ENCODE measurements at regions not wholly inside any gene's neighbourhood (a gene's known extent, or its start where the extent isn't known, plus 50 kb on each side); places are given as distances from the start of the nearest gene placed in this dataset.
"Not testable (repeated sequence)": the region's sequence is repeated elsewhere in the genome, so short reads cannot be mapped to it uniquely, and the experiment has no call there.

DNA sequence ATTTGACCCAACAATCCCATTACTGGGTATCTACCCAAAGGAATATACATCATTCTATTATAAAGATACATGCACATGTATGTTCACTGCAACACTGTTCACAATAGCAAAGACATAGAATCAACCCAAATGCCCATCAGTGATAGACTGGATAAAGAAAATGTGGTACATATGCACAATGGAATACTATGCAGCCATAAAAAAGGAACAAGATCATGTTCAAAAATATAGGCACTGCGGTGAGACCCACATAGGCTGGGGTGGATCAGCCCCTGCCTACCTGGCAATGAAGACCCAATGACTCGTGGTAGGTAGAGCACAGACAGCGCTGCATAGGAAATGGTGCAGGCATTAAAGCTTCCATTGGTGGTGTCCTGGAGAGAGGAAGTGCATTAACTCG lies 88.6 kb upstream of the NFIL3 start:
- H3K9me3 ChIP-seq (ENCODE audit: control insufficient read depth, low read length); intact Hi-C loops (cut with DNase I); H3K4me1 ChIP-seq (ENCODE audit: control insufficient read depth in 1 of 2, insufficient read depth in 2 of 2, low read length in 2 of 2); ATAC-seq (ENCODE audit: low FRiP score); H3K27me3 ChIP-seq (ENCODE audit: control insufficient read depth in 1 of 2, insufficient read depth in 2 of 2, low read length in 1 of 2); DNase-seq; H3K4me3 ChIP-seq (ENCODE audit: low read length in 2 of 2); H3K36me3 ChIP-seq (ENCODE audit: control insufficient read depth in 1 of 2, insufficient read depth in 2 of 2, low read length in 1 of 2); H3K27ac ChIP-seq (ENCODE audit: low read depth in 1 of 2, low read length in 2 of 2): not testable (repeated sequence)
- 93% methylated on average over 4 of the region's 4 CpGs for WGBS, 2 donors

DNA sequence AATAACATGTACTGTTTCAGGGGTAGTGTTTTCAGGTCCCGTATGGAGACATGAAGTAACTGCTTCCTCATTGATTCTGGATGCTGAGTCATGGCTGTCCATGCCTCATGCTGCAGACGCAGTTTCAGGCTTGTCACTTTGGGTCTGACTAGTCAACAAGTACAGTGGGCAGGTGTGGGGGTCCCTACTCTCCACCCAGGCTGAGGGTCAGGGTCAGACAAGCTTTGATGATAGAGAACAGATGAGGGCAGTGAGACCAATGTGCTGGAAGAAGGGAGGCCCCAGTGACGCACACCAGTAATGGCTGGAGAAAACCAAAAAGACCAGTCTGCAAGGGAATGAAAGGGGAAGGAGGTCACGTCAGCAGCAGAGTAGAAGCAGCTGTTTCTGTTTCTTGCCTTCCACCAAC lies 80.0 kb upstream of the NFIL3 start:
- Histone ChIP-seq H3K4me3 (ENCODE audit: low read length in 2 of 2) (no peak overlapping the region), H3K9me3 (ENCODE audit: control insufficient read depth, low read length) (no peaks in the 10 kb centered on the region), H3K4me1 (ENCODE audit: control insufficient read depth in 1 of 2, insufficient read depth in 2 of 2, low read length in 2 of 2) (no peaks in the 10 kb centered on the region), H3K27ac (ENCODE audit: low read depth in 1 of 2, low read length in 2 of 2) (no peak overlapping the region), H3K27me3 (ENCODE audit: control insufficient read depth in 1 of 2, insufficient read depth in 2 of 2, low read length in 1 of 2) (no peaks in the 10 kb centered on the region), H3K36me3 (ENCODE audit: control insufficient read depth in 1 of 2, insufficient read depth in 2 of 2, low read length in 1 of 2) (no peaks in the 10 kb centered on the region)
- intact Hi-C loops (cut with DNase I): no loop called here
- DNase-seq: no peak
- 88 to 89% methylated on average over 4 of the region's 4 CpGs for WGBS, 2 donors
- ATAC-seq (ENCODE audit: low FRiP score): no peak

DNA sequence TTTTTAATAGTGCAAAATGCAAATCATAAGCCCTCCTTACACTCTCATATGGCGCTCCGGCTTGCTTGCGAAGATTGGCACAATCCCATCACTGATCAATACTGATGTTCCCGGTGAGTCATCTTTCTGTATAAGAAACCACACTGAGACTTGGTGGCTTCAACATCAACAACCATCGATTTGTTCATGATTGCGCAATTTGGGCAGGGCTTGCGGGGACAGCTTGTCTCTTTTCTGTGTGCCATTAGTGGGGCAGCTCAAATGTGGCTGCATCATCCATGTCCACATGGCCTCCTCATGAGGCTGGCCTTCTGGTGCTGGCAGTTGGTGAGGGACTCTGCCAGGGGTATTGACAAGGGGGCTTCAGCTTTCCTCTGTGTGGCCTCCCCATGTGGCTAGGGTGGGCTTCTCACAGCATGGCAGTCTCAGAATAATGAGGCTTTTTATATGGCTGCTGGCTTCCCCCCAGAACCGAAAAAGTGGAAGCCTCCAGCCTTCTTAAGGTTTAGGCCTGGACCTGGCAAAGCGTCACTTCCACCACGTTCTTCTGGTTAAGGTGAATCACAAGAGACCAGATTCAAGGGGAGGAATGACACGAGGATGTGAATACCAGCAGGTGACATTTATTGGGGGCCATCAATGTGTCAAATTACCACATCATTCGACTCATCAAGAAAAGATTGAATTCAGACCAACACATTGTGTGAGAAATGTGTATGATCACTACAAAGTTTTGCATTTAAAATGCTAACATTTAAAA lies 79.5 kb upstream of the NFIL3 start:
- Histone ChIP-seq H3K4me3 (ENCODE audit: low read length in 2 of 2) (no peak overlapping the region), H3K27ac (ENCODE audit: low read depth in 1 of 2, low read length in 2 of 2) (no peak overlapping the region), H3K36me3 (ENCODE audit: control insufficient read depth in 1 of 2, insufficient read depth in 2 of 2, low read length in 1 of 2) (no peaks in the 10 kb centered on the region), H3K4me1 (ENCODE audit: control insufficient read depth in 1 of 2, insufficient read depth in 2 of 2, low read length in 2 of 2) (no peaks in the 10 kb centered on the region), H3K9me3 (ENCODE audit: control insufficient read depth, low read length) (no peaks in the 10 kb centered on the region), H3K27me3 (ENCODE audit: control insufficient read depth in 1 of 2, insufficient read depth in 2 of 2, low read length in 1 of 2) (no peaks in the 10 kb centered on the region)
- WGBS, 2 donors: 92 to 93% methylated on average over 12 of the region's 12 CpGs
- DNase-seq (no peak), ATAC-seq (ENCODE audit: low FRiP score) (no peak)
- intact Hi-C loops (cut with DNase I): no loop called here

DNA sequence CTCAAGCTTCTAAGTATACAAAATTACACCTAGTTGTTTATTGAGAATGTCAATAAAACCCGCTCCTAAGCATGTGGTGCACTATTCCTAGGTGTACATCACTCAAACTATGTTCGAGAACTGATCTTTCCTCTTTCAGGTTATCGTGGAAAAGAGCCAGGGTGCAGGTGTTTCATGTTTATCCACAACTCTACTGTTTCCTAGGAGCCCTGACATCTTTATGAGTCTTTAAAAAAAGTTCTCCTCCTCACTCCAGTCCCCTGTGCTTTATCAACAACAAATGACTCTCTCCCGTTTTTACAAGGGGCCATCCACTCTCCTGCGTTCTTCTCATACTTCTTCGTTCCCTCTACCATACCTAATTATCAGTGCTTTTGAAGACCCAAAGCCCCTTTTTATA lies 78.8 kb upstream of the NFIL3 start:
- intact Hi-C loops (cut with DNase I): no loop called here
- no peak for ATAC-seq (ENCODE audit: low FRiP score)
- H3K27ac ChIP-seq (ENCODE audit: low read depth in 1 of 2, low read length in 2 of 2): no peak overlapping the region

DNA sequence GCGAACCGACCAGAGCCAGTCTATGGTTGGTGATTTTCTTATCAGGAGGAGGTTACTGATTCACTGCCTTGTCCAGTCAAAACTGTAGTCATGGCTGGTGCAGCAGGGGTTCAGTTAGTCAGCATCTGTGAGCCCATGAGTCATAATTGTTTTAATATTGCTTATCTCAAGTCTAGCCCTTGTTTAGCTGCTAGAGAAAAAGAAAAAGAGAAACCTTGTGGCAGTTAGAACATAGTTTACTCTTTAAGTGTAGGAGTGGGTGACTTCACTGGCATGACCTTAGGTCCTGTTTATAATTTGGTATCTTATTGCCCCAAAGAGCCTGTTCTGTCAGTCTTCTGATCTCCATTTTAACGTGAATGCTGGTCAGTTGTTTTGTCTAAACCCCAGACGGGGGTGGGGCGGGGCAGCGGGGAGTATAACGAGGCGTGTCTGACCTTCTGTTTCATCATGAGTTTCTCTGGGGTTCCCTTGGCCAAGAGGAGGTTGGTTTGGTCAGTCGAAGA lies 76.9 kb upstream of the NFIL3 start:
- H3K4me1 ChIP-seq (ENCODE audit: control insufficient read depth in 1 of 2, insufficient read depth in 2 of 2, low read length in 2 of 2): no peaks in the 10 kb centered on the region
- no peaks in the 10 kb centered on the region for H3K36me3 ChIP-seq (ENCODE audit: control insufficient read depth in 1 of 2, insufficient read depth in 2 of 2, low read length in 1 of 2)
- H3K27me3 ChIP-seq (ENCODE audit: control insufficient read depth in 1 of 2, insufficient read depth in 2 of 2, low read length in 1 of 2): no peaks in the 10 kb centered on the region
- H3K9me3 ChIP-seq (ENCODE audit: control insufficient read depth, low read length): no peaks in the 10 kb centered on the region
- no peak overlapping the region for H3K27ac ChIP-seq (ENCODE audit: low read depth in 1 of 2, low read length in 2 of 2)
- no peak overlapping the region for H3K4me3 ChIP-seq (ENCODE audit: low read length in 2 of 2)
- peak in 1 of 2 donors; percentile 49 for DNase-seq
- no peak for ATAC-seq (ENCODE audit: low FRiP score)
- 69 to 70% methylated on average over 9 of the region's 9 CpGs for WGBS, 2 donors
- intact Hi-C loops (cut with DNase I): no loop called here

More for the DNA sequence above, 78.8 kb upstream of the NFIL3 start:
- 71 to 80% methylated on average over 6 of the region's 6 CpGs for WGBS, 2 donors
- no peak for DNase-seq
- Histone ChIP-seq H3K27me3 (ENCODE audit: control insufficient read depth in 1 of 2, insufficient read depth in 2 of 2, low read length in 1 of 2) (no peaks in the 10 kb centered on the region), H3K4me1 (ENCODE audit: control insufficient read depth in 1 of 2, insufficient read depth in 2 of 2, low read length in 2 of 2) (no peaks in the 10 kb centered on the region), H3K36me3 (ENCODE audit: control insufficient read depth in 1 of 2, insufficient read depth in 2 of 2, low read length in 1 of 2) (no peaks in the 10 kb centered on the region), H3K9me3 (ENCODE audit: control insufficient read depth, low read length) (no peaks in the 10 kb centered on the region), H3K4me3 (ENCODE audit: low read length in 2 of 2) (no peak overlapping the region)

DNA sequence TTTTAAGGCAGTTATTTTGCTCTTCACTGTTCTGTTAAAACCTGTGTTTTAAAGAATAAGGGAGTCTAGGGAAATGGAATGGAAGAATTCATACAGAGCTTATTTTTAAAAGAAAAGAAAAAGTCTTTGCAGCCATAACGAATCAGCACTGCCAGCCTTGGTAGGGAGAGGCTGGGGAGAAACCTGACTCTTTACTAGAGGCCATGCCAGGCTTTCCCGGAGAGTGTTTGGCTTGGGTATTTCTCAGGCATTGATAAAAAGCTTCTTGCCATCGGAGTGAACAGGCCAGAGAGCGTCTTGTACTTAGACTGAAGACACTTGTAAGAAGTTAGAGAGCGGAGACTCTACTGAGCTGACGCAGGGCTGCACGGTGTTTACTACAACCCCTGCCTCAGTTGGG lies 72.7 kb upstream of the NFIL3 start:
- ATAC-seq (ENCODE audit: low FRiP score) (no peak), DNase-seq (no peak)
- Histone ChIP-seq H3K9me3 (ENCODE audit: control insufficient read depth, low read length) (no peaks in the 10 kb centered on the region), H3K27me3 (ENCODE audit: control insufficient read depth in 1 of 2, insufficient read depth in 2 of 2, low read length in 1 of 2) (no peaks in the 10 kb centered on the region), H3K36me3 (ENCODE audit: control insufficient read depth in 1 of 2, insufficient read depth in 2 of 2, low read length in 1 of 2) (no peaks in the 10 kb centered on the region), H3K27ac (ENCODE audit: low read depth in 1 of 2, low read length in 2 of 2) (peak overlapping the region; percentile 13 to 68), H3K4me3 (ENCODE audit: low read length in 2 of 2) (no peak overlapping the region), H3K4me1 (ENCODE audit: control insufficient read depth in 1 of 2, insufficient read depth in 2 of 2, low read length in 2 of 2) (no peaks in the 10 kb centered on the region)
- intact Hi-C loops (cut with DNase I): no loop called here
- 39 to 40% methylated on average over 7 of the region's 7 CpGs for WGBS, 2 donors

DNA sequence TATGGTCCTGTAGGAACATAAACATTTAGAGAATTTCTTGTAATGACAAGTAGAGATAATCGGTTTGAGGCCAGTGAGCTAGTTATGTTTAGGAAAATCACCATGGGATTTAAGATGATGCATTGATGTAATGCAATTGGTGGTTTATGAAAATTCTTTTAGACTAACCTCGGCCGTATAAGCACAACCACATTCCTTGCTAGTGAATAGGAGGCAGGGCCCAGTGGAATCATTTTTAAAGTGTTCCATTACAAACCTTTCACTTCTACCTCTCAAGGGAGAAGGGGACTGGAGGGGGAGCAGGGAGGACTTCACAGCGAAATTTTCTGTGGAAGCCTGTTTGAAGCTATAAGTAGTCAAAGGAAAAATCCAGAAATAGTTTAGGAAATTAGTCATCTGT lies 71.8 kb upstream of the NFIL3 start:
- ATAC-seq (ENCODE audit: low FRiP score) (no peak), DNase-seq (no peak)
- no peaks in the 10 kb centered on the region for H3K4me1 ChIP-seq (ENCODE audit: control insufficient read depth in 1 of 2, insufficient read depth in 2 of 2, low read length in 2 of 2)
- 3 to 6% methylated on average over 4 of the region's 4 CpGs for WGBS, 2 donors
- intact Hi-C loops (cut with DNase I): no loop called here
- no peak overlapping the region for H3K27ac ChIP-seq (ENCODE audit: low read depth in 1 of 2, low read length in 2 of 2)
- H3K4me3 ChIP-seq (ENCODE audit: low read length in 2 of 2): no peak overlapping the region
- no peaks in the 10 kb centered on the region for H3K9me3 ChIP-seq (ENCODE audit: control insufficient read depth, low read length)
- no peaks in the 10 kb centered on the region for H3K36me3 ChIP-seq (ENCODE audit: control insufficient read depth in 1 of 2, insufficient read depth in 2 of 2, low read length in 1 of 2)
- no peaks in the 10 kb centered on the region for H3K27me3 ChIP-seq (ENCODE audit: control insufficient read depth in 1 of 2, insufficient read depth in 2 of 2, low read length in 1 of 2)

DNA sequence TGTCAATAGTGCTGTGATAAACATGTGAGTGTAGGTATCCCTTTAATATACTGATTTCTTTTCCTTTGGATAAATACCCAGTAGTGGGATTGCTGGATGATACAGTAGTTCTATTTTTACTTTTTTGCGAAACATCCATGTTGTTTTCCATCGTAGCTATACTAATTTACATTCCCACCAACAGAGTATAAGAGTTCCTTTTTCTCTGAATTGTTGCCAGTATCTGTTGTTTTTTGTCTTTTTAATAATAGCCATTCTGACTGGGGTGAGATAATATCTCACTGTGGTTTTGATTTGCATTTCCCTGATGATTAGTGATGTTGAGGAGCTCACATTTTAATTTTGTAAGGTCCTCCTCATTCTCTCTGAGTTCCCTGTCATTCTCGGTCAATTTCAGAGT lies 71.1 kb upstream of the NFIL3 start:
- Histone ChIP-seq H3K4me3 (ENCODE audit: low read length in 2 of 2) (no peak overlapping the region), H3K9me3 (ENCODE audit: control insufficient read depth, low read length) (no peaks in the 10 kb centered on the region), H3K27me3 (ENCODE audit: control insufficient read depth in 1 of 2, insufficient read depth in 2 of 2, low read length in 1 of 2) (no peaks in the 10 kb centered on the region), H3K36me3 (ENCODE audit: control insufficient read depth in 1 of 2, insufficient read depth in 2 of 2, low read length in 1 of 2) (no peaks in the 10 kb centered on the region), H3K27ac (ENCODE audit: low read depth in 1 of 2, low read length in 2 of 2) (no peak overlapping the region), H3K4me1 (ENCODE audit: control insufficient read depth in 1 of 2, insufficient read depth in 2 of 2, low read length in 2 of 2) (no peaks in the 10 kb centered on the region)
- 78 to 83% methylated on average over 3 of the region's 3 CpGs for WGBS, 2 donors
- no peak for ATAC-seq (ENCODE audit: low FRiP score)
- no peak for DNase-seq
- intact Hi-C loops (cut with DNase I): no loop called here

DNA sequence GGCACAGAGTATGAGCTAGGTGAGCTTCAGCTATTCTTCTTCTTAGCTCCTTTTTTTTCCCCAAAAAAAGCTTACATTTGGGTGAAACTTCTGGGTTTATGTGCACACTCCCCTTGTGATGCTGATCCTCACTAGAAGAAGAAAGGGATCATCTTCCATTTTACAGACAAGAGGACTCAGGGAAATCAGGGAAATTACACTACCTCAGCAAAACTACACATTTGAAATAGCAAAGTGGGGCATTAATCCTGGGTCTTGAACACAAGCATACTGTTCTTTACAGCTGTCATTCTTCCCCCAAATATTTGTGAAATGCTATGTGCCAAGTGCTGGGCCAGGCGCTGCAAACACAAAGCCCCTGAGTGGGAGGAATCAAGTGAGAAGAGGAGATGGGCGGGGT lies 68.6 kb upstream of the NFIL3 start:
- ATAC-seq (ENCODE audit: low FRiP score) (no peak), DNase-seq (no peak)
- Histone ChIP-seq H3K4me1 (ENCODE audit: control insufficient read depth in 1 of 2, insufficient read depth in 2 of 2, low read length in 2 of 2) (peaks cover 0 to 5% of the 10 kb centered on the region in 2 donors), H3K36me3 (ENCODE audit: control insufficient read depth in 1 of 2, insufficient read depth in 2 of 2, low read length in 1 of 2) (no peaks in the 10 kb centered on the region), H3K4me3 (ENCODE audit: low read length in 2 of 2) (no peak overlapping the region), H3K27ac (ENCODE audit: low read depth in 1 of 2, low read length in 2 of 2) (no peak overlapping the region), H3K9me3 (ENCODE audit: control insufficient read depth, low read length) (no peaks in the 10 kb centered on the region), H3K27me3 (ENCODE audit: control insufficient read depth in 1 of 2, insufficient read depth in 2 of 2, low read length in 1 of 2) (no peaks in the 10 kb centered on the region)
- WGBS, 2 donors: 93% methylated on average over 2 of the region's 2 CpGs
- intact Hi-C loops (cut with DNase I): no loop called here

Data from aorta (tissue), 5 donors.